IMR-90 (cell line): ENCODE measurements at regions not wholly inside any gene's neighbourhood (a gene's known extent, or its start where the extent isn't known, plus 50 kb on each side); places are given as distances from the start of the nearest gene placed in this dataset.
A peak's percentile ranks its signal among the peaks of the same experiment; 100 is the strongest.

Experiments used
- ATAC-seq: fragments of 200-7000 bp; cut with Tn5 transposase; 2 replicates; pipeline ENCODE4 v1.9.1; 2020; ENCODE audit warnings: low read depth, mild to moderate bottlenecking, moderate library complexity
- BruUV-seq: library from RNA; stranded (reverse); fragments of 400-500 nt; replicated peaks from 2 replicates; lab custom pipeline; 2021; lab: Mats Ljungman, UMichigan
- CTCF ChIA-PET: fragments of 300-600 bp; formaldehyde crosslinking; extraction: SDS; loops from one replicate; lab custom pipeline; 2021; ENCODE audit warnings: antibody characterized with exemption; lab: Yijun Ruan, JAX
- POLR2A ChIA-PET: fragments of 300-600 bp; sonication (Branson Sonifier 250); formaldehyde crosslinking; loops from one replicate; lab custom pipeline; 2022; ENCODE audit warnings: antibody characterized with exemption; ENCODE audit not compliant: unreplicated experiment; lab: Charles Lee
- DNase-seq: peaks from one replicate; pipeline ENCODE4 v3.0.0; 2013
- H2AFZ ChIP-seq: replicated peaks from 2 replicates; pipeline ENCODE3; 2013; ENCODE audit warnings: low read length, mild to moderate bottlenecking; ENCODE audit not compliant: poor library complexity
- H2AK5ac ChIP-seq: 2 replicates; pipeline ENCODE4 v1.6.1; 2013; ENCODE audit warnings: low read depth, low read length, inconsistent platforms
- H2AK9ac ChIP-seq: replicated peaks from 2 replicates; pipeline ENCODE3; 2013; ENCODE audit warnings: mild to moderate bottlenecking, low read depth, low read length, moderate library complexity; ENCODE audit not compliant: poor library complexity
- H2BK120ac ChIP-seq: 2 replicates; pipeline ENCODE4 v1.6.1; 2013; ENCODE audit warnings: low read depth, low read length, inconsistent platforms
- H2BK15ac ChIP-seq: 3 replicates; pipeline ENCODE4 v1.6.1; 2013; ENCODE audit warnings: low read depth, low read length, inconsistent platforms
- H2BK20ac ChIP-seq: 2 replicates; pipeline ENCODE4 v1.6.1; 2013; ENCODE audit warnings: low read depth, mild to moderate bottlenecking, inconsistent platforms, low read length, moderate library complexity
- H2BK5ac ChIP-seq: 2 replicates; pipeline ENCODE4 v1.6.1; 2013; ENCODE audit warnings: mild to moderate bottlenecking, low read depth, low read length, inconsistent platforms; ENCODE audit not compliant: poor library complexity, severe bottlenecking
- H3K14ac ChIP-seq: replicated peaks from 2 replicates; pipeline ENCODE4 v1.6.1; 2013; ENCODE audit warnings: low read depth, low read length, inconsistent platforms
- H3K18ac ChIP-seq: 2 replicates; pipeline ENCODE4 v1.6.1; 2013; ENCODE audit warnings: low read depth, low read length, control low read depth
- H3K23ac ChIP-seq: 2 replicates; pipeline ENCODE4 v1.6.1; 2013; ENCODE audit warnings: low read depth, low read length, inconsistent platforms
- H3K27ac ChIP-seq: 2 replicates; pipeline ENCODE4 v1.5.1; 2013; ENCODE audit warnings: mild to moderate bottlenecking, control low read depth, low read length; ENCODE audit not compliant: insufficient read depth
- H3K27me3 ChIP-seq: 2 replicates; pipeline ENCODE4 v1.6.1; 2013; ENCODE audit warnings: low read length; ENCODE audit not compliant: control insufficient read depth, insufficient read depth
- H3K36me3 ChIP-seq: 2 replicates; pipeline ENCODE4 v1.6.1; 2013; ENCODE audit warnings: low read length, mixed read lengths; ENCODE audit not compliant: control insufficient read depth, insufficient read depth
- H3K4ac ChIP-seq: 2 replicates; pipeline ENCODE4 v1.6.1; 2013; ENCODE audit warnings: low read depth, low read length, inconsistent platforms
- H3K4me1 ChIP-seq: 2 replicates; pipeline ENCODE4 v1.6.1; 2013; ENCODE audit warnings: low read length, mixed read lengths; ENCODE audit not compliant: control insufficient read depth, insufficient read depth
- H3K4me2 ChIP-seq: 2 replicates; pipeline ENCODE4 v1.6.1; 2013; ENCODE audit warnings: low read depth, mild to moderate bottlenecking, control low read depth, low read length, moderate library complexity
- H3K4me3 ChIP-seq: 2 replicates; pipeline ENCODE4 v1.5.1; 2013; ENCODE audit warnings: low read depth, mild to moderate bottlenecking, control low read depth, low read length, moderate library complexity; ENCODE audit not compliant: insufficient read depth
- H3K56ac ChIP-seq: 2 replicates; pipeline ENCODE4 v1.6.1; 2013; ENCODE audit warnings: low read length, inconsistent platforms; ENCODE audit not compliant: insufficient read depth; ENCODE audit errors: extremely low read depth
- H3K79me1 ChIP-seq, 2 experiments: 2 replicates each; pipeline ENCODE4 v1.6.1; 2013; ENCODE audit warnings: low read length in 2 of 2, inconsistent platforms in 1 of 2, low read depth in 1 of 2
- H3K9ac ChIP-seq: 2 replicates; pipeline ENCODE4 v1.6.1; 2013; ENCODE audit warnings: low read depth, low read length, control low read depth
- H3K9me1 ChIP-seq: 2 replicates; pipeline ENCODE4 v1.6.1; 2013; ENCODE audit warnings: low read length, inconsistent platforms; ENCODE audit not compliant: insufficient read depth
- H3K9me3 ChIP-seq: 2 replicates; pipeline ENCODE4 v1.6.1; 2013; ENCODE audit warnings: low read length; ENCODE audit not compliant: control insufficient read depth, insufficient read depth
- H4K20me1 ChIP-seq: 2 replicates; pipeline ENCODE4 v1.6.1; 2013; ENCODE audit warnings: low read length, inconsistent platforms; ENCODE audit not compliant: insufficient read depth
- H4K5ac ChIP-seq: 2 replicates; pipeline ENCODE4 v1.6.1; 2013; ENCODE audit warnings: mild to moderate bottlenecking, low read depth, low read length, control low read depth
- H4K8ac ChIP-seq, 2 experiments: 2 replicates each; pipeline ENCODE4 v1.6.1; 2013; ENCODE audit warnings: low read depth in 2 of 2, low read length in 2 of 2, control low read depth in 1 of 2, inconsistent platforms in 1 of 2
- H4K91ac ChIP-seq: 2 replicates; pipeline ENCODE4 v1.6.1; 2013; ENCODE audit warnings: low read depth, low read length, inconsistent platforms; ENCODE audit not compliant: insufficient read depth
- BHLHE40 ChIP-seq: fragments of 150-350 bp; IDR thresholded peaks from 2 replicates; pipeline ENCODE4 v1.6.1; 2016; ENCODE audit warnings: mild to moderate bottlenecking, low read depth, low read length
- CEBPB ChIP-seq: IDR thresholded peaks from 2 replicates; pipeline ENCODE4 v1.6.1; 2012; ENCODE audit warnings: low read depth, low read length, improper control_type of control experiment
- CHD1 ChIP-seq: IDR thresholded peaks from 2 replicates; pipeline ENCODE4 v1.6.1; 2012; ENCODE audit warnings: low read depth, low read length, improper control_type of control experiment
- MXI1 ChIP-seq: IDR thresholded peaks from 2 replicates; pipeline ENCODE4 v1.6.1; 2012; ENCODE audit warnings: low read depth, mild to moderate bottlenecking, low read length, moderate library complexity, borderline replicate concordance
- NFE2L2 ChIP-seq: fragments of 150-350 bp; IDR thresholded peaks from 2 replicates; pipeline ENCODE4 v1.6.1; 2016; ENCODE audit warnings: low read depth, mild to moderate bottlenecking, low read length
- POLR2A ChIP-seq: IDR thresholded peaks from 2 replicates; pipeline ENCODE4 v1.6.1; 2012; ENCODE audit warnings: mild to moderate bottlenecking, low read depth, low read length
- RAD21 ChIP-seq: IDR thresholded peaks from 2 replicates; pipeline ENCODE4 v1.6.1; 2012; ENCODE audit warnings: low read length, improper control_type of control experiment
- RCOR1 ChIP-seq: IDR thresholded peaks from 2 replicates; pipeline ENCODE4 v1.6.1; 2012; ENCODE audit warnings: mild to moderate bottlenecking, low read length, improper control_type of control experiment; ENCODE audit not compliant: insufficient replicate concordance
- RFX5 ChIP-seq: IDR thresholded peaks from 2 replicates; pipeline ENCODE4 v1.8.0; 2012; ENCODE audit warnings: low read depth, mild to moderate bottlenecking, low read length, moderate library complexity
- SMC3 ChIP-seq: fragments of 150-350 bp; IDR thresholded peaks from 2 replicates; pipeline ENCODE4 v1.6.1; 2016; ENCODE audit warnings: low read depth, mild to moderate bottlenecking, antibody characterized with exemption, low read length, moderate library complexity
- WGBS, 2 experiments: methylation state at CpG; one replicate each; pipeline versions ENCODE4 v1.1.5 to v1.1.7; 2013; ENCODE audit warnings: missing lambda C conversion rate in 2 of 2; ENCODE audit not compliant: insufficient read length in 1 of 2; ENCODE audit errors: extremely low coverage in 2 of 2; 5-methylcytosine and 5-hydroxymethylcytosine counted together
- dilution Hi-C: fragments of 300-500 bp; cut with HindIII; formaldehyde crosslinking; loops from one replicate; pipeline ENCODE4 v1.14.3; 2018; ENCODE audit warnings: low sequenced_read_pairs; ENCODE audit not compliant: unreplicated experiment
- in situ Hi-C: fragments of 300-500 bp; cut with MboI; formaldehyde crosslinking; loops from 3 replicates; pipeline ENCODE4 v1.14.3; 2019; ENCODE audit warnings: low sequenced_read_pairs, inconsistent platforms, mixed read lengths
- intact Hi-C: fragments of 100-400 bp; cut with micrococcal nuclease; formaldehyde crosslinking; loops from 2 replicates; pipeline ENCODE4 v1.10.0; 2022
- TF ChIP-seq, protein P1 (sequence below): fragments of 150-350 bp; IDR thresholded peaks from 2 replicates; pipeline ENCODE4 v1.6.1; 2016; ENCODE audit warnings: low read depth, mild to moderate bottlenecking, low read length, moderate library complexity, borderline replicate concordance

DNA sequence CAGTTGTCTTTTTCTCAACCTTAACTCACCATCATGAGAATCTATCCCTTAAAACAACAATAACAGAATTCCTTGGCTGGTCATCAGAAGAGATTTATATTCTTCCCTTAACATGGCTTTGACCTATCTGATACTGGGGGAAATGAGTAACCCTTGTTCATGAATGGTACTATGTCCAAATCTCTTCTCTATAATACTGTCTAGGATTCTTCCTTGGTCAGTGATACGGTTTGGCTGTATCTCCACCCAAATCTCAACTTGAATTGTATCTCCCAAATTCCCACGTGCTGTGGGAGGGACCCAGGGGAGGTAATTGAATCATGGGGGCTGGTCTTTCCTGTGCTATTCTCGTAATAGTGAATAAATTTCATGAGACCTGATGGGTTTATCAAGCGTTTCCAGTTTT is 282.0 kb upstream of the SIX2 start:
- Histone ChIP-seq H2BK120ac (no peak overlapping the region), H2AK9ac (no peak overlapping the region), H3K23ac (no peak overlapping the region), H3K4me2 (no peak overlapping the region), H2BK15ac (no peak overlapping the region), H3K4me1 (no peaks in the 10 kb centered on the region), H4K20me1 (no peaks in the 10 kb centered on the region), H3K36me3 (no peaks in the 10 kb centered on the region), H3K14ac (no peak overlapping the region), H2BK20ac (no peak overlapping the region), H4K8ac (no peak overlapping the region), H3K9me3 (no peaks in the 10 kb centered on the region), H3K9me1 (no peaks in the 10 kb centered on the region), H4K5ac (no peak overlapping the region), H3K56ac (no peak overlapping the region), H2BK5ac (no peak overlapping the region), H3K79me1 (no peaks in the 10 kb centered on the region), H3K4me3 (no peak overlapping the region), H3K18ac (no peak overlapping the region), H3K9ac (no peak overlapping the region), H3K4ac (no peak overlapping the region), H3K27me3 (peaks cover 23% of the 10 kb centered on the region), H2AFZ (no peak overlapping the region), H4K91ac (no peak overlapping the region), H2AK5ac (no peak overlapping the region), H3K27ac (no peak overlapping the region)
- intact Hi-C loops (no loop called here), dilution Hi-C loops (no loop called here), in situ Hi-C loops (no loop called here)
- WGBS, 2 experiments = no CpG with 5 or more reads among the region's 4 CpGs
- no peak for TF ChIP-seq SMC3
- TF ChIP-seq, protein P1, sequence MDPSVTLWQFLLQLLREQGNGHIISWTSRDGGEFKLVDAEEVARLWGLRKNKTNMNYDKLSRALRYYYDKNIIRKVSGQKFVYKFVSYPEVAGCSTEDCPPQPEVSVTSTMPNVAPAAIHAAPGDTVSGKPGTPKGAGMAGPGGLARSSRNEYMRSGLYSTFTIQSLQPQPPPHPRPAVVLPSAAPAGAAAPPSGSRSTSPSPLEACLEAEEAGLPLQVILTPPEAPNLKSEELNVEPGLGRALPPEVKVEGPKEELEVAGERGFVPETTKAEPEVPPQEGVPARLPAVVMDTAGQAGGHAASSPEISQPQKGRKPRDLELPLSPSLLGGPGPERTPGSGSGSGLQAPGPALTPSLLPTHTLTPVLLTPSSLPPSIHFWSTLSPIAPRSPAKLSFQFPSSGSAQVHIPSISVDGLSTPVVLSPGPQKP = no peak
- TF ChIP-seq POLR2A = no peak
- no peak for TF ChIP-seq CEBPB
- no peak for TF ChIP-seq MXI1
- TF ChIP-seq BHLHE40 = no peak
- TF ChIP-seq RFX5 = no peak
- no peak for TF ChIP-seq NFE2L2
- TF ChIP-seq RCOR1 = no peak
- TF ChIP-seq RAD21 = no peak
- TF ChIP-seq CHD1 = no peak
- ATAC-seq (no peak), DNase-seq (peak; percentile 51)
- POLR2A ChIA-PET = no interaction called here
- CTCF ChIA-PET = interaction anchor here (0.6 kb wide), 1 partner anchor 127 kb away, joined by 3 read pairs; no protein-coding TSS in a partner anchor
- no TSS peak for BruUV-seq
